ENCODE measurements at regions not wholly inside any gene's neighbourhood (a gene's known extent, or its start where the extent isn't known, plus 50 kb on each side); places are given as distances from the start of the nearest gene placed in this dataset.

GRCh38 chr3:177441813-177442646, 244.7 kb upstream of the TBL1XR1 start:
- TF ChIP-seq POLR2AphosphoS5 (IDR thresholded peaks at IDR 0.05) = no peak
- TF ChIP-seq CTCF (IDR thresholded peaks at IDR 0.05; ENCODE audit: poor library complexity, severe bottlenecking) = no peak

All from neural cell (in vitro differentiated cells).